ENCODE measurements at regions not wholly inside any gene's neighbourhood (a gene's known extent, or its start where the extent isn't known, plus 50 kb on each side); places are given as distances from the start of the nearest gene placed in this dataset.

DNA sequence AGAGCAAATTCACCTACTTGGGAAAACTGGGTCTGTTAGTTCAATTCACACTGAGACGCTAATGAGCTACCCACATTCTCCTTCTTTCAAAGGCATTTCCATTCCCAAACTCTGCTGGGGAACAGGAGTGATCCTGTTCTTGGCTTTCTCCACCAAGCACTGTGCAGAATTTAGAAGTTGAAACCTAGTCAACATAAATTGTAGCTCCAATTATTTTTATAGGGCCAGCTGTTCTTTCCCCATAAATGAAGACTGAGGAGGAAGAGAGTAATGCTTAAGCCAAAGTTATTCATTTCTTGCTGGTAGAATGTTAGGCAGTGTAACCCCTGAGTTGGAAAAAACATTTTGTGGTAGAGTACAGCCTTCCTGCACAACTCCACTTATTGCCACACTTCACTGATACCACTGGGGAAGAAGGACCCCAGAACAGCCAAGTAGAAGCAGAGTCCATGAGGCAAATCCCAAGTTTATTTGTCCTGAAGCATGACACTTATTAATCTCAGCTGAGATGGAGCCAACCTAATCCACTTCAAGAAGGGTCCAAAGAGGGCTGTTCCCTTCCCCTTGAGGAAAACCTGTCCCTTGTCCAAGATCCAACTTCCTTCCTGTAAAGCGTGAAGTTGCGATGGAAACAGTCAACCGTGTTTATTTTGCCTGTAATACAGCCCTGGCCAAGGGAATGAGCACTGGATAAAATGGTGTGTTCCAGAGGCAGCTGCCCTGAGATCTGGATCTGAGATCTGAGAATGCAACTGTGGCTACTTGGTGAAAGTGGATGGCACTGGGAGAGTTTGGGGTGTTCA lies 151.8 kb downstream of the TBX5 start:
- DNase-seq: no peak

DNA sequence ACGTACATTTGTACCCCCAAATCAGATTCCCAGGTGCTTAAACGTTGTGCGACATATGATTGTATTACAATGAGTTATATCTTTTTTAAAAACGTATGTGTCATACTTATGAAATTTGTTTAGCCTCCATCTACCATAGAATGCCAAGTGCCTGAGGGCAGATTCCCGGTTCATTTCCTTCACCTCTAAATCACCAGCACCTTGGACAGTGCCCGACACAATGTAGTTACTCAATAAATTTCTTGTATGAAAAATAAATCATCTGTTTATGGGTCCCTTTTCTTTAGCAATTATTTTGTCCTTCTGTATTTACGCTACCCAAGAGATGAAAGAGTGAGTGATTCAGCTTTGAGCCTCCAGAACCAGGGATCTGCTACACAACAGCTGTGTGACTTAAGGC lies 157.4 kb downstream of the TBX5 start:
- DNase-seq: no peak

DNA sequence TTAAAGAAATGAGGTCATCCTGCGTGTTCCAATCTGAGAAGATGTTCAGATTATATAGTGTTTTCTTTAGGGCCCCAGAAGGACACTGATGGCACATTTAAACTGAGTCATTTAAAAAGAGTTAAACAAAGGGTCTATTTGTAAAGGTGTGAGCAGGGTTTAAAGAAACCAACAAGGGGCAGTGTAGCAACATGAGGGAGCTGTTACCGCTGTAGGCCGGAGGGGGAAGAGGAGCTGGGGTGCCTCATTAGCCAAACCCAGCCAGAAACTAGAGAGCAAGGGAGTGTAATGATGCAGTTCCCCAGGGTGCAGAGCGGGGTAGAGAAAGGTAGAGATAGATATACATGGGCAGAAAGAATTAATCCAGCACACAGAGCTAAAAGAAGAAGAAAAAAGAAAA lies 160.4 kb downstream of the TBX5 start:
- DNase-seq: no peak

DNA sequence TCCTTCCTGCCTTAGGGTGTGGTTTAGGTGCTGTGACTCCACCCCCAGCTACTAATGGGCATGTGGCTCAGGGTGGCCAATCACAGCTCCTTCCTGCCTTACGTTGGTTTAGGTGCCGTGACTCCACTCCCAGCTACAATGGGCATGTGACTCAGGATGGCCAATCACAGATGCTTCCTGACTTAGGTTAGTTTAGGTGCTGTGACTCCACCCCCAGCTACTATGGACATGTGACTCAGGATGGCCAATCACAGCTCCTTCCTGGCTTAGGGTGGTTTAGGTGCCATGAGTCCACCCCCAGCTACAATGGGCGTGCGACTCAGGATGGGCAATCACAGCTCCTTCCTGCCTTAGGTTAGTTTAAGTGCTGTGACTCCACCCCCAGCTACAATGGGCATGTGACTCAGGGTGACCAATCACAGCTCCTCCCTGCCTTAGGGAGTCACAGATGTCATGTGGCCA lies 163.9 kb downstream of the TBX5 start:
- DNase-seq: no peak

DNA sequence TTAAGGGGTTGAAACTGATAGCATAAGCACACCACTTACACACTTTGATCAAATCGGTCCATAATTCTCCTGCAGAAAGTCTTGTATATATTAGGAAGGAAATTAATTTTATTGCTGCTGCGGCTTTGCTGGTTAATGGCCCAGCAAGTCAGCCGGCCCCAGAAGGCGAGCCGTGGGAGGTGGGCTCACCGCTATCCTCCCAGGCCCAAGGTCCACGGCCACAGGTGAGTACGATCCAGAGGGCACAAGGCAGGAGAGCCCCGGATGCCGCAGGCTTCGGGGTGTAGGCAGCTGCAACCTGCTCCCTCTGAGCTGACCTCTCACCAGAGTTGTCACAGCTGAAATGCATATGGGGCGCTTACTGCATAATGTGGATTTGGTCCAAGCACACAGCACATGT lies 165.7 kb downstream of the TBX5 start:
- DNase-seq: no peak

DNA sequence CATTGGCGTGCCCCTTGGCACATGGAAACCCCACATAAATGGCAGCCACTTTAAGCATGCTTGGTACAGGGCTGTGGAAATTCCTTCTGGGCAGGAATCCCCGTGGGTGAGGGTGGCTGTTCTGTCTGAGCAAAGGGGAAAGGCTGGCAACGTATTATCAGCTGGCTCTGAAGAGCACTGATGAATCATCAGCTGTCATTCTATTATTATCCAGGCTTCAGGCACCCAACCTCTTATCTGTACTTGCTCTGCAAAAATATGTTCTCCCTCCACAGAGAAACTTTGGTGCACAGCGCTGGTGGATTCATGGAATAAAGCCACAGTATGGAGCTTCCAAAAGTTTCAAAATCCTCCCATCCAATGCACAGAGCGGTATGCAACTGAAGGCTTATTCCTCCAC lies 167.1 kb downstream of the TBX5 start:
- DNase-seq: peak; percentile 38

DNA sequence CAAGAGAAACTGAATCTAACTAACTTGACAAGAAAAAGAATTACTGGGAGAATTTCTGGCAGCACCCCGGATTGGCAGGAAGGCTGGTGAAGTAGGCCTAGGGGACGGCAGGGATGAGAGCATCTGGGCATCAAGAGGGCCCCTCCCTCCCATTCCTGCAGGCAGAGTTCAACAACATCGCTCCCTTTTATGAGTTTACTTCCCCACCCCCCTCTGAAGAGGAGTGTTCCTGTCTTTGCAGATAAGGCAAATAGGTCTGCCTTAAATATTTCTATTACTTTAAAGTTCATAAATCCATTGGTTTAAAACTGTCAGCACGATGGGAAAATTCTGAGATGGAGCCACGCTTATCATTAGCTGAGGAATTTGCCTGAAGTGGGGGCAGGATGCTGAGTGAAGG lies 168.7 kb downstream of the TBX5 start:
- no peak for DNase-seq

DNA sequence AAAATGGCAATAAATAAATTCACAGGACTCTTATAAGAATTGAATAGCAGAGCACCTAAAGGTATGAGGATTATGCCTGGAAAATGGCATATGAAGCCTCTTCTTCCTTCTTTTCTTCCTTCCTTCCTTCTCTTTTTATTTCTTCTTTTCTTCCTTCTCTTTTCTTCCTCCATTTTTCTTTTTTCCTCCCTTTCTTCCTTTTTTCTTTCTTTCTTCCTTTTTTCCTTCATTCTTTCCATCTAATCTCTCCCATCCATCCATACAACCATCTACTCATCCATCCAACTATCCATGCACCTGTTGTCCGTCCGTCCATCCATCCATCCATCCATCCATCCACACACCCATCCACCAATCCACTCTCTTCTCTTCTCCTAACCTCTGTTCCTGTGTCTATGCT lies 173.8 kb downstream of the TBX5 start:
- no peak for DNase-seq

DNA sequence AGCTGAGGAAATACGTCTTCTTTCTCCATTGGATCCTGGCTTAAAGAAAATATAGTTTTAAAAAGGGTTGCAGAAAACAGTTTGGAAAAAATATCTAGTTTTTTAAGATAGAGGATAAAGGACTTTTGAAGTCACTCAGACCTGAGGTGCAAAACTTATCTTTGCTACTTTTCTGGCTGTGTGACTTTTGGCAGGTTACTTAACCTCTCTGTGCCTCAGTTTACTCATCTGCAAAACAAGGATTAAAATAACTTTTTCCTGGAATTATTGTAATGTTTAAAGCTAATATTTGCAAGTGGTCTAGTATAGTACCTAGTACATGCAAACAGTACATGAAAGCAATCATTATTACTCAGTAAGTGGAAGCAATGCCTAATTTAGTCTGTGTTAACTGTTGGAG lies 176.8 kb downstream of the TBX5 start:
- DNase-seq: no peak

DNA sequence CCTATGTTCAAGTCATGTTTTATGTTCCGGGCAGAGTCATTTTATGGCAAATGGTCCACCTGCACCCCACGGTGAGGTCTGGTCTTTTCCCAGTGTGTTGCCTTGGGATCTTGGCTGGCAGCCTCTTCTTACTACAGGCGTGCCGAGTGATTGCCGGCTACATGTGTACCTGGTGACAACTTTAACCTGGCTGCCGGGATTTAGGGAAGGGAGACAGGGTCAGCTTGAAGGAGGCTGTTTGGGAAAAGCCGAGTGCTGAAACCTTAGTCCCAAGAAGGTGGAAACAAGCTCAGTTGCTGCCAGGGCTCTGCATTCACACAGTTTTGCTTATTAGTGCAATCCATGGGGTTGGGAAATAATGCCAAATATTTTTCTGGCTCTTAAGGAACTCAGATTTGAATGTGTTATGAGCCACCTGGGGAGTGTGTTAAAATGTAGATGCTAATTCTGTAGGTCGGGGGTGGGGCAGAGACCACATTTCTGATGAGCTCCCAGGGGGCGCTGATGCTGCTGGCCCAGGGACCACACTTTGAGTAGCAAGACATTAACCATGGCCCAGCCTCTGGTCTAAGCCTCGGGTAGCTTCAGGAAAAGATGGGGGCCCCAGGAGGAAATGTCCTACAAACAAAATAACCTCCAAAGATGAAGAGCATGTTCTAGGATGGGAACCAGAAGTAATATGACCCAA lies 179.6 kb downstream of the TBX5 start:
- DNase-seq: no peak

DNA sequence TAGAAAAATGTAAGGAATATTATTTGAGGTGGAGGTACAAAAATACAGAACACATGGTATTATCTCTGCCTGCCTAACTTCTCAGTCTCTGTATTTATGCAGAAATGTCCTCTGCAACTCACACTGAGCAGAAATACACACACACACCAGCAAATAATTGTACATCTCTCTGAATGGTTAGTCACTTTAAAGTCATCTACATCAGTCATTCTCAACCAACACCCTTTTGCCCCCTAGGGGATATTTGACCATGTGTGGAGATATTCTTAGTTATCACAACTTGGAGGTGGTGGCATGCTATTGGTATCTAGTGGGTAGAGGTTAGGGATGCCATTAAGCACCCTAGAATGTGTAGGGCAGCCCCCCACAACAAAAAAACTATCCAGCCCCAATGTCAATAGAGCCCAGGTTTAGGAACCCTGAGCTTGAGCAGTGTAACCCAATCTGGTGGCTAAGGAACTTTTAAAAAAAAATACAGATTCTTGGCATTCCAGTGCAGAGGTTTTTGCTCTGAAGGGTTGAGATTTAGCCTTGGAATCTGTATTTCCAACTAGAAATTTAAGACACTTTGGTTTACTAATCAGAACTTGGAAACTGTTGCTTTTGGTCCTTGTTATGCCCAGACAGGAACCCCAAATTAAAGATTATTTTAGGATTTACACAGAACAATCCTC lies 183.8 kb downstream of the TBX5 start:
- peak; percentile 44 for DNase-seq

DNA sequence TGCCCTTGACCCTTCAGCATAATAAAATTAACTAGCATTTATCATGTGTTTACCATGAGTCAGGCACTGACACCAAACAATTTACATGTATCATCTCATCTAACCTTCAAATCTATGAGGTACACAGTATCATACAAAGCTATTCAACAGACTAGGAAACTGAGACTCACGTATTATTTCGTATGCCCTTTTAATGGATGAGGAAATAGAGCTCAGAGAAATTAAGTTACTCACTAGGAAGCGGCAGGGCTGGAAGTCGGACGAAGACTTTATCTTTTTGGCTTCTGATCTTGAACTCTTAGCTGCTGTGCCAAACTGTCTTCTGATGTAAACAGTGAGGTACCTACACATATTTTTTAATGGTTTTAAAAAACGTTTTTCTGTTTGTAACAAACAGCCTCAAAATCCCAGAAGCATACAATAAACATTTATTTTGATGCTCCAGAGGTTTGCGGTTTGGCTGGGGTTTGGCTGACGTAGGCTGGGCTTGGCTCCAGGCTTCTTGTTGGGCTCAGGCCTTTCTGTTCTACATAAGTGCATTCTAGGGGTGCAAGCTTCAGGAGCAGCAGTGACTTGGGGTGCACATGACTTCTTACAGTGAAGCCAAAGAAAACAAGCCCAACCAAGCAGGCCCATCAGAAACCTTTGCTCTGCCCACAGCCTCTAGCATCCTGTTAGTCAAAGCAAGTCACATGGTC lies 184.7 kb downstream of the TBX5 start:
- no peak for DNase-seq

DNA sequence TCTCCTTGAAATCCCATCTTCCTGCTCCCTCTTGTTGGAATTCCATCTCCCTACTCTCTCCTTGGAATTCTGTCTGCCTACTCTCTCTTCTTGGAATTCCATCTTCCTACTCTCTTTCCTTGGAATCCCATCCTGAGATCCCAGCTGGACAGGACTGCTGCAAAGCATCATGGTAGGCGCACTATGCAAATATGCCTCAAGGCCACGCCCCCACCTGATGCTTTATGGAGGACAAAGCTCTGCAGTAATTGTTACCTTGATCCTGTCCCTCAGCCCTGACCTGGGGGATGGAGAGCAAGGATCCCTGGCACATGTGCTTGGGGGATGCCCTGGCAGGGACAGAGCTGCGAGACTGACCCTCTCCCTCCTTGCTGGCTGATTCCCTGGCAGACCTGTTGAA lies 185.6 kb downstream of the TBX5 start:
- no peak for DNase-seq

DNA sequence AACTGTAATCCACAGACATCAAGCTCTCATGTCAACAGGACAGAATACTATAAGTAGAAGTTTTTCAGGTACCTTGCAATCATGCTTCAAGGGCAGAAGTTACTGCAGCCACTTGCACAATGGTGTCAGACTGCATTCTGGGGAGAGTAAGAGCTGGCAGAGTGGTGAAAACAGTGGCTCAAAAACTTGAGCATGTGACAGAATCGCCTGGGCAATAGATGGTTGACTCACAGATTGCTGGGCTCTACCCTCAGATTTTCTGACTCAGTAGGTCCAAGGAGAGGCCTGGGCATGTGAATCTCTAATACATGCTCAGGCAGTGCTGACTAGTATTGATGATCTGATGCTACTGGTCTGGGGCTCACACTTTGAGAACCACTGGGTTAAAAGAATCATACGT lies 187.8 kb downstream of the TBX5 start:
- DNase-seq: no peak

DNA sequence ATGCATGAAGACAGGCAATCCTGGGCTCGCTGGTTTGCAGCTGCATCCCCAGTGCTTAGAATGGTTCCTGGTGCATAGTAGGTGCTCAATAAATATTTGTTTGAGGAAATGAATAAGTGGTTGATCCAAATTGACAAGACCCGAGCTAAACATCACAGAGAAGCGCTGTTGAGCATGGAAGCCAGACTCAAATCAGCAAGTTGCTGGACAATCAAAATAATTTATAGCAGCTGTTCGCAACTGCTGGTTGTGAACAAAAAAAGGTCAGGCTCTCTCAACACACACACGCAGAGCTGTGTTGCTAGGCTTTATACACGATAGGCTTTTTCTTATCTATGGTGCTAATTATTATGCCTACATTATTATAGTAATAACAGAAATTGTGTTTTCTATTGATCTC lies 190.2 kb downstream of the TBX5 start:
- DNase-seq: no peak

DNA sequence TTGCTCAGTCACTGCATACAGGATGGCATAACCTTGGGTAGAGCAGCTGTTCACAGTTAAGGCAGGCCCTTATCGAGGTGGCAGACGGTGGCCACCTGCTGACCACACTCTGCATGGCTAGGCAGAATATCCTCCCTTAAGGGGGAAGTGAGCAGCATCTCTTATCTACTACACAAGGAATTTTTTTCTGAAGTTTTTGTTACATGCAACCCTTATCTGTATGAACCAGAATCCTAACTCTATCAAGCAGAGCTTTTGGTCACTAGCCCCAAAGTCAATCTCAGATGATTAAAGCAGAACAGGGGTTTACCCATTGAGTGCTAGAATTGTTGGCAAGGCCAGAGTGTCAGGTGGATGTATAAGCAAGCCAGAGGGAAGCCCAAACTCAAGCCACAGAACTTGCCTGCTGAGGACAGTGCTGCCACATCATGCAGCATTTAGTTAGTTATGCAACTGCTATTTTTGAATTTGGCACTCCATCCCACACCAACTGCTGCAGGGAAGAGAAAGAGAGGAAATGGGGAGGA lies 192.8 kb downstream of the TBX5 start:
- no peak for DNase-seq

DNA sequence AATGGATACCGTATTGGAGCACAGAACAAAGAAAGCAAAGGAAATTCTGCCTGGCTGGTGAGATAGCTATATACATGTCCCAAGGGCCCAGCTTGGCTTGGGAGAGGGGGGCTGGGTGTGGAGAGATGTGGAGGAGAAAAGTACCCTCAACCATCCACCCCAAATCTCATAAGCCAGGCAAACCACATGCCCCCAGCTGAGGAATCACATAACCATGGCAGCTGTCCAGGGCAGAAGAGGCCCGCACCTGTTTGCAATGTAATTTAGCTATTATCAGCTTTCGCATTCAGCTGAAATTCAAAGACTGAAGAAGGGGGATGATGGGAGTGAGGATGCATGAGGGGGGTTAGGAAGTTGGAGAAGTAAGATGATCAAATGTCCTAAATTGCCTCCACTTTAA lies 196.1 kb downstream of the TBX5 start:
- DNase-seq: no peak

DNA sequence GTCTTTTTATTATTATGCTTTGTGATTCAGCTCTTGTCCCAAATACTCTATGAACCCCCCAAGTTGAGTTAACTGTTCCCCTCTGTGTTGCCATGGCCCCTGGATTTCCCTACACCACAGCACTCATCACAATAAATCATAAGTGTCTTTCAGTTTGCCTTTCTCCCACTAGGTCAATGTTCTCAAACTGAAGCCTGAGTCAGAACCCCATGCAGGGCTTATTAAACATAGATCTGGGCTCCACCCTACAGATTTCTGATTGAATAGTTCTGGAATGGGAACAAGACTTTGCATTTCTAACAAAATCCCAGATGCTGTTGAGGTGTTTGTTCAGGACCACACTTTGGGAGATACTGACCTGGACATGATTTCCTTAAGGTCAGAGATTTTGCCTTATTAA lies 199.4 kb downstream of the TBX5 start:
- no peak for DNase-seq

DNA sequence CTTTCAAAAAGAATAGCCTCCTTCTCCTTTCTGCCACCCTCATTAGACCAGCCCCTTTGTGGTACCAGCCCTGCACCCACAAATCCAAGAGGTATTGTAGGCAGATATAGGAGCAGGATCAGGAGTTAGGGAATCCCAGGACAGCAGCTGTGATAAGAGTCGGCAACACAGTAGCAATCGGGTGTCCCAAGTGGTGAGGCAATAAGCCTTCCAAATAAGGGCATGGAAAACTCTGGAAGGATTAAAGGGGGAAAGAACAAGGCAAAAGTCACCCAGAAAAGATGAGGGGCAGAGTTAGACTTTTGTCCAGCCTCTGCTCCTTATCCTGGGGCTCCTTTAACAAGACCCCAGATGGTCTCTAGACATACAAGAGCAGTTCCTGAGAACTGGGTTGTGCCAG lies 204.2 kb downstream of the TBX5 start:
- no peak for DNase-seq

DNA sequence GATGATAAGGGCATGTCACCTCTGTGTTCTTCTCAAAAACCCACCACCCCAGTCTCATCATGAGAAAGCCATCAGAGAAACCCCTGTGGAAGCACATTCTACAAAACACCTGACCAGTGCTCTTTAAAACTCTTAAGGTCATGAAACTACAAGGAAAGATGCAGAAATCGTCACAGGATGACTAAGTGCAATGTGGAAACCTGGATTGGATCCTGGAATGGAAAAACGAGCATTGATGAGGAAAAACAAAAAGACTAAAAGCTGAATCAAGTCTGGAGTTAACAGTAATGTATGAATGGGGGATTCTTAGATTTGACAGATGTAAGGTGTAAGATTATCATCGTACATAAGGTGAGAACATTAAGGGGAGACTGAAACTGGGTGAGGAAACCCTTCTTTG lies 211.0 kb downstream of the TBX5 start:
- DNase-seq: no peak

DNA sequence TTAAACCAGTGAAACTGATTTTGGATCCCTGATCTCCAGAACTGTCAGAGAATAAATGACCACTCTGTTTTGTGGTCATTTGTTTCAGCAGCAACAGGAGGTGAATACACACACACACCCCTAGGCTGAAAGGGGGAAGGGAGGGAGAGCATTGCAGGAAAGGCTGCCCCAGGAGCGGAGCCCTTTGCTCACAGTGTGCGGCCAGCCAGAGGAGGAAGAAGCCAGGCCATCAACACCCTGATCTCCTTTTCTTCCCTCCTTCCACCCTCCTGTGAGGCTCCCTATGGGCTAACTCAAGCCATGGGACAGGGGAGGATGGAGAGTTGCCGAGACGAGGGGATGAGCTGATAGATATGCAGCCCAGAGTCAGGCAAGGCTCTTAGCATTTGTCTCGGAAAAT lies 211.9 kb downstream of the TBX5 start:
- no peak for DNase-seq

DNA sequence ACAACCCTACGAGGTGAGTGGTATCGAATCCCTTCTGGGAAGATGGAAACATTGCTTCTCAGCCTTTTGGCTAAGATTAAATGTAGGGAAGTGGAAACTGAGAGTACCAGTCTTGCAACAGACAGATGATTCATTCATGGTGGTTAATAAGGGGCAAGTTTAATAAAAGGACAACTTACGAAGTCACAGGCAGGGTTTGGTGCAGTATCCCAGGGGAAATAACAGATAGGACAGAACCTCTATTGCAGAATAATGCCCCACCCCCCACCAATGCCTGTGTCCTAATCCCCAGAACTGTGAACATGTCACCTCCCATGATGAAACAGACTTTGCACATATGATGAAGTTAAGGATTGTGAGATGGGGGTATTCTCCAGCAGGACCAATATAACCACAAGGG lies 212.5 kb downstream of the TBX5 start:
- no peak for DNase-seq

DNA sequence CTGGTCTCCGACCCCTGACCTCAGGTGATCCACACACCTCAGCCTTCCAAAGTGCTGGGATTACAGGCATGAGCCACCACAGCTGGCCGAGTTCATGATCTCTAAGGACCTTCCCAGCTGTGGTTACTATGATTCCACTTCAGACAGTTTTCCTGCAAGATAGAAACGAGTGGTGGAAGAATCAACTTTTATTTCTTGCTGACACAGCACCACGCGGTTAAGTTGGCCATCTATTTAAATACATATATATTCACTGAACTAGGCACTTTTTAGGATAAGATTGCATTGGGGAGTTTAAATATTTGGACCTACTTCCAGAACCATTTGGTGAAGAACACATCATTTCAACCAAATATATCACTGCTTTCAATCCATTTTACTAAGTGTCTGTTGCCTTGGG lies 213.4 kb downstream of the TBX5 start:
- no peak for DNase-seq
